HepG2 (cell line): ENCODE measurements at regions not wholly inside any gene's neighbourhood (a gene's known extent, or its start where the extent isn't known, plus 50 kb on each side); places are given as distances from the start of the nearest gene placed in this dataset.

Source experiments
- ATAC-seq: fragments of 200-7000 bp; cut with Tn5 transposase; 3 replicates; pipeline ENCODE4 v1.9.1; 2020; ENCODE audit warnings: mild to moderate bottlenecking, moderate library complexity
- BruUV-seq: library from RNA; stranded (reverse); fragments of 400-500 nt; replicated peaks from 2 replicates; lab custom pipeline; 2021; lab: Mats Ljungman, UMichigan
- CTCF ChIA-PET: fragments of 300-600 bp; formaldehyde crosslinking; extraction: SDS; loops from one replicate; lab custom pipeline; 2021; ENCODE audit warnings: low total read pairs, inconsistent platforms, low intra/inter-chr PET ratio; lab: Yijun Ruan, JAX
- POLR2A ChIA-PET: fragments of 350-600 bp; sonication (Branson Sonifier 250); formaldehyde crosslinking; loops from one replicate; lab custom pipeline; 2020; ENCODE audit warnings: antibody characterized with exemption, inconsistent platforms; lab: Yijun Ruan, JAX
- DNase-seq: peaks from one replicate; pipeline ENCODE4 v3.0.0-alpha.2; 2015; ENCODE audit warnings: low spot score
- FAIRE-seq: peaks from 3 replicates; lab custom pipeline; 2011; peaks lifted over from hg19 to GRCh38; lab: Jason Lieb, UNC
- H2AFZ ChIP-seq: one replicate; pipeline ENCODE4 v1.6.1; 2011; ENCODE audit warnings: low read length, inconsistent platforms
- H3K27ac ChIP-seq: fragments of 300-600 bp; 3 replicates; pipeline ENCODE4 v1.8.0; 2011; ENCODE audit warnings: mixed run types, mild to moderate bottlenecking, mixed read lengths, low read length, inconsistent platforms; ENCODE audit not compliant: insufficient read depth; ENCODE audit errors: extremely low read length
- H3K27me3 ChIP-seq, 2 experiments: fragments of 200-600 bp in 1 of 2; 2 replicates in 1 of 2; 3 replicates in 1 of 2; pipeline versions ENCODE4 v1.6.0 to v1.8.0; 2011; ENCODE audit warnings: low read length in 2 of 2, mild to moderate bottlenecking in 2 of 2, moderate library complexity in 2 of 2, inconsistent platforms in 1 of 2; ENCODE audit not compliant: insufficient read depth in 2 of 2, control insufficient read depth in 1 of 2
- H3K36me3 ChIP-seq, 2 experiments: fragments of 200-600 bp in 1 of 2; replicated peaks in 1 of 2; 2 replicates in 1 of 2; 3 replicates in 1 of 2; pipeline versions ENCODE4 v1.5.1 to v1.8.0; 2011; ENCODE audit warnings: low read length in 2 of 2, inconsistent platforms in 1 of 2; ENCODE audit not compliant: insufficient read depth in 2 of 2, control insufficient read depth in 1 of 2
- H3K4me1 ChIP-seq: 2 replicates; pipeline ENCODE4 v1.5.1; 2012; ENCODE audit warnings: low read length, inconsistent platforms; ENCODE audit not compliant: insufficient read depth
- H3K4me2 ChIP-seq: 2 replicates; pipeline ENCODE4 v1.6.0; 2011; ENCODE audit warnings: low read depth, low read length, inconsistent platforms
- H3K4me3 ChIP-seq, 3 experiments: fragments of 200-600 bp in 1 of 3; sonication (generic), shearing (Covaris generic) in 1 of 3; replicated peaks in 1 of 3; 2 replicates each; pipeline ENCODE4 v1.5.1; 2011 to 2016; ENCODE audit warnings: low read length in 3 of 3, inconsistent platforms in 2 of 3, low read depth in 2 of 3, mild to moderate bottlenecking in 2 of 3, control low read depth in 1 of 3, mixed read lengths in 1 of 3; ENCODE audit not compliant: insufficient read depth in 1 of 3
- H3K79me2 ChIP-seq: one replicate; pipeline ENCODE4 v1.6.1; 2011; ENCODE audit warnings: low read length, inconsistent platforms; ENCODE audit not compliant: insufficient read depth
- H3K9ac ChIP-seq: 2 replicates; pipeline ENCODE4 v1.6.0; 2011; ENCODE audit warnings: mild to moderate bottlenecking, low read depth, low read length, inconsistent platforms; ENCODE audit not compliant: insufficient read depth
- H3K9me3 ChIP-seq: 2 replicates; pipeline ENCODE4 v1.5.1; 2012; ENCODE audit warnings: mild to moderate bottlenecking, low read length
- H4K20me1 ChIP-seq: 2 replicates; pipeline ENCODE4 v1.6.0; 2011; ENCODE audit warnings: inconsistent platforms, mild to moderate bottlenecking, low read length, moderate library complexity; ENCODE audit not compliant: insufficient read depth
- CREB1 ChIP-seq, 2 experiments: fragments of 450-650 bp in 1 of 2; IDR thresholded peaks; 2 replicates each; pipeline ENCODE4 v1.6.1; 2016 to 2017; ENCODE audit warnings: control low read depth in 1 of 2, mild to moderate bottlenecking in 1 of 2, missing compliant biosample characterization in 1 of 2, missing genetic modification characterization in 1 of 2
- GMEB1 ChIP-seq: sonication (generic); formaldehyde crosslinking; IDR thresholded peaks from 2 replicates; pipeline ENCODE4 v1.5.1; 2020; ENCODE audit warnings: missing genetic modification reagents, mild to moderate bottlenecking, borderline replicate concordance
- KDM5B ChIP-seq: sonication (generic); formaldehyde crosslinking; IDR thresholded peaks from 2 replicates; pipeline ENCODE4 v1.4.0; 2020; ENCODE audit warnings: missing genetic modification reagents, mild to moderate bottlenecking, borderline replicate concordance
- NFIC ChIP-seq: IDR thresholded peaks from 2 replicates; pipeline ENCODE4 v1.6.1; 2012; ENCODE audit warnings: mild to moderate bottlenecking, low read length, inconsistent platforms
- PAX8 ChIP-seq: sonication (generic); formaldehyde crosslinking; IDR thresholded peaks from 2 replicates; pipeline ENCODE4 v1.8.0; 2022; ENCODE audit warnings: mild to moderate bottlenecking, missing genetic modification reagents, borderline replicate concordance
- RARG ChIP-seq: sonication (generic); formaldehyde crosslinking; IDR thresholded peaks from 2 replicates; pipeline ENCODE4 v1.4.0; 2020; ENCODE audit warnings: low read depth, mild to moderate bottlenecking, missing genetic modification reagents
- ZNF124 ChIP-seq: sonication (generic); formaldehyde crosslinking; IDR thresholded peaks from 2 replicates; pipeline ENCODE4 v1.4.0; 2020; ENCODE audit warnings: missing genetic modification reagents
- ZNF331 ChIP-seq: sonication (generic); formaldehyde crosslinking; IDR thresholded peaks from 2 replicates; pipeline ENCODE4 v1.4.0; 2020; ENCODE audit warnings: missing genetic modification reagents
- ZNF382 ChIP-seq: sonication (generic); formaldehyde crosslinking; IDR thresholded peaks from 2 replicates; pipeline ENCODE4 v1.5.0; 2020; ENCODE audit warnings: missing genetic modification reagents, mild to moderate bottlenecking, borderline replicate concordance
- ZNF562 ChIP-seq: sonication (generic); formaldehyde crosslinking; IDR thresholded peaks from 2 replicates; pipeline ENCODE4 v1.8.0; 2022; ENCODE audit warnings: missing genetic modification reagents, borderline replicate concordance
- WGBS: methylation state at CpG from one replicate; pipeline ENCODE4 v1.1.6; 2017; ENCODE audit warnings: low lambda C conversion rate; 5-methylcytosine and 5-hydroxymethylcytosine counted together
- in situ Hi-C: cut with HindIII; loops from 2 replicates; pipeline ENCODE4 v1.10.0; 2017; ENCODE audit warnings: low pct_unique_long_range_greater_than_20kb; ENCODE audit not compliant: extremely low pct_ligation_motif_present
- intact Hi-C: fragments of 100-400 bp; cut with micrococcal nuclease; formaldehyde crosslinking; loops from one replicate; pipeline ENCODE4 v1.10.0; 2022; ENCODE audit not compliant: unreplicated experiment
- TF ChIP-seq, protein P1 (sequence below): sonication (generic); formaldehyde crosslinking; IDR thresholded peaks from 2 replicates; pipeline ENCODE4; 2020; ENCODE audit warnings: missing genetic modification reagents, mild to moderate bottlenecking, borderline replicate concordance

- H3K4me1 ChIP-seq = no peaks in the 10 kb centered on the region
- H3K9me3 ChIP-seq = no peaks in the 10 kb centered on the region
- in situ Hi-C loops (no loop called here), intact Hi-C loops (no loop called here)
- DNase-seq (no peak), ATAC-seq (no peak), FAIRE-seq (no peak)
- no peaks in the 10 kb centered on the region for H3K27me3 ChIP-seq
- TF ChIP-seq RARG (no peak), ZNF562 (no peak), KDM5B (no peak), NFIC (no peak)
- no peaks in the 10 kb centered on the region for H3K36me3 ChIP-seq
- POLR2A ChIA-PET = no interaction called here
- H3K27ac ChIP-seq = no peak overlapping the region
- CTCF ChIA-PET = no interaction called here
- H3K9ac ChIP-seq = no peak overlapping the region
- H3K4me2 ChIP-seq = no peak overlapping the region
- no peaks in the 10 kb centered on the region for H3K79me2 ChIP-seq
- no peak overlapping the region for H3K4me3 ChIP-seq
- WGBS = 38% methylated on average over 5 of the region's 5 CpGs
- no TSS peak for BruUV-seq
- no peak overlapping the region for H2AFZ ChIP-seq
- H4K20me1 ChIP-seq = no peaks in the 10 kb centered on the region
These were observed 262.5 kb downstream of the GXYLT1 start for GRCh38 chr12:41881891-41882805.

GRCh38 chr12:41869432-41869831 is 275.2 kb downstream of the GXYLT1 start:
- Histone ChIP-seq H3K9ac (no peak overlapping the region), H3K36me3 (no peaks in the 10 kb centered on the region), H3K4me3 (no peak overlapping the region), H3K9me3 (no peaks in the 10 kb centered on the region)
- CTCF ChIA-PET = no interaction called here
- 0% methylated on average over 2 of the region's 2 CpGs for WGBS
- FAIRE-seq = no peak
- DNase-seq = no peak
- BruUV-seq = no TSS peak
- POLR2A ChIA-PET = no interaction called here
- intact Hi-C loops = no loop called here
- TF ChIP-seq CREB1 (IDR thresholded peaks at IDR 0.05) (no peak), CREB1 (CRISPR knock-in tag; IDR thresholded peaks at IDR 0.05) (no peak), PAX8 (no peak), ZNF382 (CRISPR knock-in tag) (no peak), ZNF331 (CRISPR knock-in tag) (no peak), ZNF124 (CRISPR knock-in tag) (no peak), GMEB1 (CRISPR knock-in tag) (no peak)
- TF ChIP-seq, protein P1, sequence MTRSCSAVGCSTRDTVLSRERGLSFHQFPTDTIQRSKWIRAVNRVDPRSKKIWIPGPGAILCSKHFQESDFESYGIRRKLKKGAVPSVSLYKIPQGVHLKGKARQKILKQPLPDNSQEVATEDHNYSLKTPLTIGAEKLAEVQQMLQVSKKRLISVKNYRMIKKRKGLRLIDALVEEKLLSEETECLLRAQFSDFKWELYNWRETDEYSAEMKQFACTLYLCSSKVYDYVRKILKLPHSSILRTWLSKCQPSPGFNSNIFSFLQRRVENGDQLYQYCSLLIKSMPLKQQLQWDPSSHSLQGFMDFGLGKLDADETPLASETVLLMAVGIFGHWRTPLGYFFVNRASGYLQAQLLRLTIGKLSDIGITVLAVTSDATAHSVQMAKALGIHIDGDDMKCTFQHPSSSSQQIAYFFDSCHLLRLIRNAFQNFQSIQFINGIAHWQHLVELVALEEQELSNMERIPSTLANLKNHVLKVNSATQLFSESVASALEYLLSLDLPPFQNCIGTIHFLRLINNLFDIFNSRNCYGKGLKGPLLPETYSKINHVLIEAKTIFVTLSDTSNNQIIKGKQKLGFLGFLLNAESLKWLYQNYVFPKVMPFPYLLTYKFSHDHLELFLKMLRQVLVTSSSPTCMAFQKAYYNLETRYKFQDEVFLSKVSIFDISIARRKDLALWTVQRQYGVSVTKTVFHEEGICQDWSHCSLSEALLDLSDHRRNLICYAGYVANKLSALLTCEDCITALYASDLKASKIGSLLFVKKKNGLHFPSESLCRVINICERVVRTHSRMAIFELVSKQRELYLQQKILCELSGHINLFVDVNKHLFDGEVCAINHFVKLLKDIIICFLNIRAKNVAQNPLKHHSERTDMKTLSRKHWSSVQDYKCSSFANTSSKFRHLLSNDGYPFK (CRISPR knock-in tag) = no peak
- TF ChIP-seq, all 625 proteins: peak for 0
- no peak for ATAC-seq
- no peak overlapping the region for H3K4me2 ChIP-seq
- no peak overlapping the region for H2AFZ ChIP-seq
- H3K79me2 ChIP-seq = no peaks in the 10 kb centered on the region
- H3K27me3 ChIP-seq = 0 out of 5 replicates have a peak, but pooled peaks cover 0 to 4% of the 10 kb centered on the region in 2 experiments
- in situ Hi-C loops = no loop called here
- no peaks in the 10 kb centered on the region for H4K20me1 ChIP-seq
- H3K4me1 ChIP-seq = no peaks in the 10 kb centered on the region
- H3K27ac ChIP-seq = no peak overlapping the region
